Activated CD4-positive, alpha-beta T cell treated with anti-CD3 and anti-CD28 coated beads, Interleukin-2, Interleukin-4, amounts not matched to agents 100 ng/mL and 50 ng/mL, durations not matched to agents 16 hours and 8 hours (primary cell): ENCODE measurements at regions not wholly inside any gene's neighbourhood (a gene's known extent, or its start where the extent isn't known, plus 50 kb on each side); places are given as distances from the start of the nearest gene placed in this dataset.
"Not testable (repeated sequence)": the region's sequence is repeated elsewhere in the genome, so short reads cannot be mapped to it uniquely, and the experiment has no call there.

ENCODE experiments used
- DNase-seq: peaks from one replicate; pipeline ENCODE4 v3.0.0-alpha.2; 2020; ENCODE audit warnings: low spot score

DNA sequence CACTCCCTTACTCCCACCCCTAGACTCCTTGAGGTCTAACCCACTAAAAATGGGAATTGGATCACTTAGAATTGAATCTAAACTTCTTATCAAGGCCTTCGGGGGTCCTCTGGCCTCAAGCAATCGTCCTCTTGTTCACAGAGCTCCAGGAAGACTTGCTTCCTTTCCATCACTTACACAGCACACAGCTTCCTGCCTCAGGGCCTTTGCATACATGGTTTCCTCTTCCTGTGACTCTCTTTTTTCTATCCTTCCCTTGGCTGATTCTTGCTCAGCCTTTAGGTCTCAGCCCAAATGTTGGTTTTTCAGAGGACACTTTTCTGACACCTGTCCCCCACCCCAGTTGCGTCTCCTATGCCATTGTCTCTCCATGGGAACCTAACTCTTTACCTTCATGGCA is 50.0 kb upstream of the ALDH1B1 start:
- DNase-seq: no peak

DNA sequence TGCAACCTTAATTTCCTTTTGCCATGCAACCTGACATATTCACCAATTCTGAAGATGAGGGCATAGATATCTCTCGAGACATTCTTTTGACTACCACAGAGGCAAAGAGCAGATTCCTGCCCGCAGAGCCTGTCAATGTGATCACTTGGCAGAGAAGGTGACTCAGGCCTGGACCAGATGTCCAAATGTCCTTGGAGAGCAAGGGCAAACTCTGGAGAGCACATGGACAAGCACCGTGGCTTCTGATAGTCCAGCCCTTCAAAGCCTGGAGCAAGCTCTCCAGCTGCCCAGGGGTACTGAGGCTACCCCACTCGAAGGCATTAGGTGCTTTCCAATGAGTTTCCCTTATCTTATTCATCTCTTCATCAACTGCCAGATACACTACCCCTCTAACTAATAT is 50.4 kb upstream of the ALDH1B1 start:
- DNase-seq: no peak

DNA sequence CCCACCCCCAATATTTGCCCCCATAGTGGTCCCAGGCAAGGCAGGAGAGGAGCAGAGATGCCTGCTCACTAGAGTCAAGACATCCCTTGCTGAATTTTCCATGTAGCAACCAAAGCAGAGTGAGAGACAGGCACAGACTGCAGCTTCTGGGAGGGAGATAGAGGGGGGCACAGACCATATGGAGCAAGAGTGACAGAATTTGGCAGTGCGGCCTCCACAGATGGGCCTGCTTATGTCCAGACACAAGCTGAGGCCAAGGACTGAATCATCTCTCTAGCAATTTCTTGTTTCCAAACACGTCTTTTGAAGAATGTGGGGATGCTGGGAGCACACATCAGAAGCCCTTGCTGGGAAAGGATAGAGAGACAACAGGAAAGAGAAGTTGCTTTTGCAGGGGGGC is 53.0 kb upstream of the ALDH1B1 start:
- no peak for DNase-seq

DNA sequence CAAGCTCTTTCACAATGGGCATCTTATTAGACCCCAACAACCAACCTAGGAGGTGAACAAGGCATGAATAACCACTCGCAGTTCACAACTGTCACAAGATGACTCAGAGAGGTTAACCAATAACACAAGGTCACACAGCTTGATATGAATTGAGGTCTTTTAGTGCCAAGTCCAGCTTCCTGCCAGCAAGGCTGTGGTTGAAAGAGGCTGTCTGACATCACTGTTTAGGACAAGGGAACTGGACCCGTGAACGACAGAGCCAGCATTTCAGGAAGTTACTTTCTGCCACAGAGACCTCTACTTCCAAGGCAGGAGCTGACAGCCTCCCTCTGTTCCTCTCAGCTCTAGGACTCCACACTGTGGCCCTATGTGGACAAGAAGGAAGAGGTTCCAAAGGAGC is 53.4 kb upstream of the ALDH1B1 start:
- DNase-seq: peak; percentile 51

DNA sequence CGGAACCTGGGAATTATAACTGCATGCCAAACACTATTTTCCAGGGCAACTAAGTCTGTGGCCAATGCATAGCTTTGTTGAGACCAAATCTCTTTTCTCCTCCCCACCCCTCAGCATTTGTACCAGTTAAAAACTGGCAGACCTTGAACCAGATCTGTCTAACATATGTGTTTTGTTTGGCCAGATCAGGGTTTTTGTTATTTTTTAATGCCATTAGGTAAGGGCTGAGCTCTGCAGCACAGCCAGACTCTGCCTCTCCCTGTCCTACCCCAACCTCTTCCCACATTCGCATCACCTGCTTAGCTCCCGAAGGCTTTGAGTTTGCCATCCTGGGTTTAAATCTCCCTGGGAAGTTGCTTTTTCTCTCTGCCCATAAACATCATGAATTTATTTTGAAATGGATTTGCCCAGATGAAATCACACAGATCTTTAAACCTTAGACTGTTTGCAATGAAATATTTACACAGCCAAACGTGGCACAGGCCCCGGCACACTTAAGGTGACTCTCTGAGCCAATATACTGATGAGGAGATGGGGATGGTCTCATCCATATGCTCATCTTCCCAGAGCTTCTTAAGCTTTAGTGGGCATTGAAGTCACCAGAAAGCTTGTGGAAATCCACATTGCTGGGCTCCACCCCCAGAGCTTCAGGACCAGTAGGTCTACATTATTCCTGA is 54.0 kb upstream of the ALDH1B1 start:
- DNase-seq: no peak

DNA sequence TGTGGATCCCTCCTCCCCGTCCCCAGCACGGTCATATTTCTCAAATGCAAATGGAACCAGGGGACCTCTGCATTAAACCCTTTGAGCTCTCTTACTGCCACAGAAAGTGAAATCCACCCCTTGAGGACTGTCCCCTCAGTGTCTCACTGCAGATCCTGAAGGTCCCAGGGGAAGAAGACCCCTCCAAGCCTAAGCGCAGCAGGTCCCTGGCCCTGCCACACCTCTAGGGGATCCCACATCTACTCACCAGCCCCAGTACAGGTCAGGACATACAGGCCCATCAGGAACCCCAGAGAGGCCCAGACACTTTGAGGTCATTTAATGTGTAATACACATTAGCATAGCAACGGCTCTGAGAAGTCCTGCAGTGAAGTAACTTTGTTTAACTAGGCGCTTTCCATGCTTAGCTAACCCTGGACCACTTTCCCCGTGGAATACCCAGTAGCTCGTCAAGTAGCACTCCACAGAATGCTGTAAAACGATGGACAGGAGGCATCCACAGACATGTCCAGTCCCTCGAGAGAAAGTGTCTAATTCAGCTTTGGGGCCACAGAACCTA is 54.7 kb upstream of the ALDH1B1 start:
- no peak for DNase-seq

DNA sequence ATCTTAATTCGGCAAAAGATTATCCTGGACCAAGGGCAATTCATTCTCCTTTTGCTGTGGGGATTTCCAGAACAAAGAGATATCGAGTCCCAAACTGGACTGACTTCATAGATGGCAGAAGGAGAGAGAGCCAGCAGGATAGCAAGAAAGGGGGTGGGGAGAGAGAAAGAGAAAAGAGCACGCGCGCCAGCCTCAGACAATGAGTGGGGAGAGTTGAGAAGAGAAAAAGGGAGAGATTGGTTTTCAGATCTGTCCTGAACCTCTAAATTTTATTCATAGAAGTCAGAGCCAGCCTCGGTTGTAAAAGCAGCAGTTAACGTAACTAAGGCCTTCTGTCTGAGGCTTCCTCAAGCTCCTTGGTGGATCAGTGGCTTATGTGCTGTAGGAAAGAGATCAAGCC is 55.3 kb upstream of the ALDH1B1 start:
- no peak for DNase-seq

DNA sequence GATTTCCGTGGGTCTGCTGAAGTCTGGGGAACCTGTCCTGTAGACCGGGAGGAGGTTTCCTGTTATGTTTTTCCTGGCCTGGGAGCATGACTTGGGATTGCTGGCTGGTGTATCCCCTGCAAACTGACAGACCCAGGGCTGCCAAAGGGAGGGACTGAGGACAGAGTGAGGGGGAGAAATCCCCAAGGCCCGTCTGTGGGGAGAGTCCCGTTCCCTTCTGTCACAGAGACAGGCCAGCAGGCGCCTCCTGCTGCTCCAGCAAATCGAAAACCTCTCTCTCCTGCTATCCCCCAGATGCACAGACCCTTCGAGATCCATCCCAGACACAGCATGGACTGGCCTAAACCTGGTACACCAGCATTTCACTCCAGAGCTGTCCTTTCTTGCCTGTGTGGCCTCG is 56.2 kb upstream of the ALDH1B1 start:
- no peak for DNase-seq

DNA sequence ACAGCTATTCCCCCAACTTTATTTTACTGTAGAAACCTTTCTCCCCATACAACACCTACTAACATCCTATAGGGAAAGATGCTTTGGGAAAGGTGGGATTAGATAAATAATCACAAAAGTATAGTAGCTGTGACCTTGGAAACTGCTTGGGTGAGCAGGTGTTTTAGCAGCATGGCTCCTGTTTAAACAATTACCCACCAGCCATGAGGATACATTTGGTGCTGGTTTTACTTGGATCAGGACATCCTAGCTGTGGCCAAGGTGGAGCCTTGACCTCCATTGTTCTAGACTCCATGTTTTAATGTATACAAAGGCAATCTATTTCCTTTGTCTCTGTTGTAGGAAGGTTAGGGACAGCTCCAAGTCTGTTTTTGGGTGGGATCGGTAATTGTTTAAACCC is 56.8 kb upstream of the ALDH1B1 start:
- no peak for DNase-seq

DNA sequence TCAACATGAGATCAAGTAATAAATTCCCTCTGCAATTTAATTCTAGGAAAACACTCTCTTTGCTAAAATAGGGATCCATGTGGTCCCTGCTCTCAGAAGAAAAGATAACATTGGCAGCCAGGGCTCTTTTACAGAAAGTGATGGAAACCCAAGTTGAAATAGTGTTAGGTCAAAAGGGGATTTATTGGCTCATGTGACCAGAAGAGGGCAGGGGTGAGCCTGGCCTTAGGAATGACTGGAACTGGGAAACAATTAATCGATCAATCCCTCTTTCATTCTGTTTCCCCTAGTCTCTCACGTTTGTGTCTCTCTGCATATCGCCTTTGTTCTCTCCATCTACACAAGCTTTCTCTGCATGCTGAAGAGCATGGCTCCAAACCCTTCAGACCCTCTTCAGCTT is 58.3 kb upstream of the ALDH1B1 start:
- no peak for DNase-seq

DNA sequence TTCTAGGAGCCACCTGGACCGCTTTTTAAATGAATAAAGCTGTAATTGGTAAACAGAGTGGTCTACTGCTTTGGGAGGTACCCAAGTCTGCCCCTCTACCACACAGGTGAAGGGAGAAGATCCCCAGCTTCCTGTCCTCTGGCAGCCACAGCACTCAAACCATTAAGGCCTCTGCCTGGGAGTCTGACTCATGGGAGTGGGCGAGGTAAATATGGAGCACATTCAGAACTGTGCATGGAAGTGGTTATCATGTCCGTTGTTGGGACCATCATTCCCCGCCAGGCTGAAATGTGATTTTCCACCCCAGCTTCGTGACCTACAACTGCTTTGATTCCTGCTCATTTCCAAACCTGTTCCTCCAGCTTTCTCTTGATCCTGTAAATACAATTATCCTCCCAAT is 59.5 kb upstream of the ALDH1B1 start:
- no peak for DNase-seq

DNA sequence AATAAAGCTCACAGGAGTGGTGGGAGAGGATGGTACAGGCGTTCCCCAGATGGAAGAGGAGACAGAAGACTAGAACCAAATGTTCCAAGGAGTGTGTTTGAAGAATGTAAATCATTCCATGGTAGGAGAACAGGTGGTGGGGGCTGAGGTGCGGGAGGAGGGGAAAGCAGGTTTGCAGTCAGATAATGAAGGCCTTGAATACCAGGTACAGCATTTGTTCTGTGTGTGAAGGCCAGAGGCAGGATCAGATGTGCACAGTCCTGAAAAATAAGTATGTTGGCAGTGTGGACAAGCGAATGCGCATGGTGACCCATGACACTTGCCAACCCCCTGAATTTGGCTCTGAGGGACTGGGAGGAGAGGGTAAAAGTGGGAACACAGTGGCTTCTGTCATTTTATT is 59.9 kb upstream of the ALDH1B1 start:
- DNase-seq: no peak

DNA sequence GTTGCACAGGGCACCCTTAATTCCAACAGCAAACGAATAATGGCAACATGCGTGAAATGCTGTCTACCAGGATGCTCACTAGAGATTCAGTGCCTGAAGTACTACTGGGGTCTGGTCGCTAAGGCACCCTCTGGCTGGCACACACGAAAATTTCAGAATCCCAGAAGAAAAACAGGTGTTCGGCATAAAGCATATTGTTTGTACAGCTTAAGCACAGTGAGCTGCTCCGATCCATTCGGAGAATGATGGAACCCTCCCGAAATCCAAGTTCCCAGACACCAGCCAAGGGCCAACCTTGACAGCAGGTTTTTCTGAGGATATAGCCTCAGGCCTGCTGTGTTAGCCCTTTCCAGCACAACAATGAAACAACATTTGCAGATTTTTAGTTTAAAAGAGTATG is 61.4 kb upstream of the ALDH1B1 start:
- DNase-seq: no peak

DNA sequence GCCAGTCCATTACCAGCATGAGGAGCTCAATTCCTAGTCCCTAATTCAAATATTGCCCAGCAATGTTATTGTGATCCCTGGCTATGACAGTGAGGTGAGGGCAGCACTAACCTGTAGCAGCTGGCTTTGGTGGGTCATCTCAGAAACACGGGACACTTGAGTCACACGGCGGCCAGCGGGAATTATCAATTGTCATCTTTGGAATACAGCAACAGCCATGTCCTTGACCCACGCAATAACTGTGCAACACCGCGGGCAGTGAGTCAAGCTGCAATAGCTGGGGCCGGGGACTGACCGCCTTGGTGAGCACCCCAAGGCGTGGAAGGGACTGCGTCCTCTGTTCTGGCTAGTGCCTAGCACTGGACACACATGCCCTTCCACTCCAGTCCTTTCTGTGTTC is 62.5 kb upstream of the ALDH1B1 start:
- DNase-seq: no peak

DNA sequence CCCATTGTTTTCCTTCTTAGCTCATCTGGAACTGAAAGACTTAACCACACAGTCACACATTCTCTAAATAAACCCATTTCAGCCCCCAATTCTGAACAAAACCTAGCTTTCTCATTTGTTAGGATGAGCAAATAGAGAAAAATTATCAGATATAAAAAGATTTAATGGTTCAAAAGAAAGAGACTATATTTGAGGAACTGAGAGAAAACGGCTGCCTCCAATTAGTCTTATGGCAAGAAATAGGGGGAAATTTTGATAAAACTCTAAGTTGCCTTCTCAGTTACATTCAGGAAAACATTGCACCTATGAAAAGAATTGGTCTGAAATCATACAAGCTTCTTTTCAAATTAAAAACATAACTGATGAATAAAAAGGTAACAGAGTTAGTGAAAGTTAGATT is 63.7 kb upstream of the ALDH1B1 start:
- no peak for DNase-seq

DNA sequence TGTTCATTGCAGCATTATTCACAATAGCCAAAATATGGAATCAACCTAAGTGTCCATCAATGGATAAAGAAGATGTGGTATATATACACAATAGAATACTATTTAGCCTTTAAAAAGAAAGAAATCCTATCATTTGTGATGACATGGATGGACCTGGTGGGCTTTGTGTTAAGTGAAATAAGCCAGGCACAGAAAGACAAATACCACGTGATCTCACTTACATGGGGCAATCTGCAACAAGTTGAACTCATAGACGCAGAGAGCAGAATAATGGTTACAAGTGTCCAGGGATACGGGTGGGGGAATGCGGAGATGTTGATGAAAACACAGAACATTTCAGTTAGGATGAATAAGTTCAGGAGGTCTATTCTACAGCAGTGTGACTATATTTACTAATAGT is 66.4 kb upstream of the ALDH1B1 start:
- no peak for DNase-seq

DNA sequence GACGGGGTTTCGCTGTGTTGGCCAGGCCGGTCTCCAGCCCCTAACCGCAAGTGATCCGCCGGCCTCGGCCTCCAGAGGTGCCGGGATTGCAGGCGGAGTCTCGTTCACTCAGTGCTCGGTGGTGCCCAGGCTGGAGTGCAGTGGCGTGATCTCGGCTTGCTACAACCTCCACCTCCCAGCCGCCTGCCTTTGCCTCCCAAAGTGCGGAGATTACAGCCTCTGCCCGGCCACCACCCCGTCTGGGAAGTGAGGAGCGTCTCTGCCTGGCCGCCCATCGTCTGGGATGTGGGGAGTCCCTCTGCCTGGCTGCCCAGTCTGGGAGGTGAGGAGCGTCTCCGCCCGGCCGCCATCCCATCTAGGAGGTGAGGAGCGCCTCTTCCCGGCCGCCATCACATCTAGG is 68.3 kb upstream of the ALDH1B1 start:
- DNase-seq: not testable (repeated sequence)

DNA sequence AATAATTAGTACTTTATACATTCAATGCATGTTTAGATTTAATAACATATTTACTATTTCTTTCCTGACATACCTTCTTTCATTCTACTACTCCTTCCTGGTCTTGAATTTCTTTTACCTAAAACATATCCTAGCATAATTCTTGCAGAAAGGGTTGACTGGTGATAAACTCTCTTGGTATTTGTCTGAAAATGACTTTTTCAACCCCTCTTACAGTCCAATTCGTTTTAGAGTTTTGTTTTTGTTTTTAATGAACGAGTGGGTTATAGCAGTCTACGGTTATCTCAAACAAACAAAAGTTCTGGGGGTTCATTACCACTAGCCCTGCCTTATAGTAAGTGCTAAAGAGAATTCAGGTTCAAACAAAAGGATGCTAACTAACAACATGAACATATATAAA is 69.6 kb upstream of the ALDH1B1 start:
- DNase-seq: no peak

DNA sequence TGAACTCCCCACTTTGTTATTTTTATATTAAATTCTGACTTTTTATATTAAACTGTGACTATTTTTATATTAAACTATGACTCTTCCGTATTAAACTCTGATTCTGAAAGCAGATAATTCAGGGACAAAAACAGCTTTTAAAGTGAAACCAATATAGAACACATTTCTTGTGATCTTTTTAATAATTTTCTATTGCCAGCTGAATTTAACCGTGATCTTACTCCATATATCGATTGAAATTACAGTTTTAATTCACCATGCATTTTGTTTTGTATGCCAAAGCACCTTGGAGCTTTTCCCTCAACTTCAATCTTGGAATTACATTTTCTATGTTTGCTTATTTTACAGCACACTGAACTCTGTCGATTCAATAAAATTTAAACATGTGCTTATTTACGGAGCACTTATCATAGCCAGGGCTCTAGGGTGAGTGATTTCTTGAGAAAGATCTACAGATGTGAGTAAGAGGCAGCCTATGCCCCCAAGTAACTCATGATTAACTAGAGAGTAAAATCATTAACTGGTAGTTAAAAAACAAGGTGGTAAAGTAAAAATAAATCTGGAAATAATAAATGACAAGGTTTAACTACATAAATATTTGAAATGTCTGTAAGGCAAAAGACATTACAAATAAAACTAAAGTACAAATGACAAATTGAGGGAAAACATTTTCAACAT is 72.9 kb upstream of the ALDH1B1 start:
- no peak for DNase-seq

DNA sequence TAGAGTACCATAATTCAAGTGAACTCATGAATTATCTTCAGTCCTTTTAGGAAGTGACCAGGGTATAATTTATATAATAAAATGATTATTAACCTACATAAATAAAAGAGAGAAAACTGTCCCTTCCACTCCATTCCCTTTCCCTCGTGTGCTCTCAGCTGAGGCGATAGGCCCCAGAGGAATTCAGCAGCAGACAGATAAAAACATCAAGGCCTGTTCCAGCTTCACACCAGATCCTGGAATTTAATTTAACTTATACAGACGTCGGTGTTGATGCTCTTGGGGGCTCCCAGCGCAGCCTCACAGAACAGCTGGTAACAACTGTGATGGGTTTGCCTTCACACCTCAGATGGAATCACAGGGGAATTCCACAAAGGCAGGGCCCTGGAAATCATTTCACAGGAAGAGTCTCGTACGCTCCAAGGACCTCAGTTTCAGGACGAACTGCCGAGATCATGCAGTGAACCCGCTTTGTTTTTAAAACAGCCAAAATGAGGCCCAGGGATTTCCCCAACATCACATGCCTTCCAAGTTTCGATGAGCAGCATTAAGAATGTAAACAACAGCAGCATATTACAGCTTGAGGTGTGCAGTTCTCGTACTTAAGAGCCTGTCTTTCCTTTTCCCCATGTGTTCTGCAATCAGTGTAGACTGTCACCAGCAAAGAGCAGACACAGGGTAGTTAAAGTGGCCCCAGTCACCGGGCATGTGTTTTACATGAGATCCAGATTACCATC is 73.6 kb upstream of the ALDH1B1 start:
- peak; percentile 24 for DNase-seq

DNA sequence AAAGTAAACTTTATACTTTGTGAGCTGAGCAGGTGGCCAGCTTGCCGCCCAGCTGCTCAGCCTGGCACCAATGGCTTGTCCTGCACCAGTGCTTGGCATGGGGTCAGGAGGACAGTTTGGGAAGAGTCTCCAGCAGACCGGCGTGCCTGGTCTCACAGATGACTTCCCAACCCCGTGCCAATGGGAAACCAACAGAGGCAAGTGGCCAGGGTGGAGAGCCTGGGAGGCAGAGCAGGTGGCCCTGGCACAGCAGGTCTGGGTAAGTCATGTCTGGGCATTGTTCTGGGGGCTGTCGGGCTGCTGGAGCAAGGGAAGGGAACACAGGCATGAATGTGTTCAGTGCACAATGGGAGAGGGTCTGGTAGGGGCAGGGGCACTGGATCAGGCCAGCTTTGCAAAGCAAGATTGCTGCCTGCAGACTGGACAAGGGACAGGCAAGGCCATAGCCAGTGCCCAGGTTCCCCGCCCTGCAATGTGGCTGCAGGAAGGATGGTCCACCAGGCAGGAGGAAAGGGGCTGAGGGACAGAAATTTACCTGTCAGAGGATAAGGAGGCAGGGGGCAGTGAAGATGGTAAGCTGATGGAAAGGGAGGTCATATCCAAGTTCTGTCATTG is 76.2 kb upstream of the ALDH1B1 start:
- DNase-seq: no peak

DNA sequence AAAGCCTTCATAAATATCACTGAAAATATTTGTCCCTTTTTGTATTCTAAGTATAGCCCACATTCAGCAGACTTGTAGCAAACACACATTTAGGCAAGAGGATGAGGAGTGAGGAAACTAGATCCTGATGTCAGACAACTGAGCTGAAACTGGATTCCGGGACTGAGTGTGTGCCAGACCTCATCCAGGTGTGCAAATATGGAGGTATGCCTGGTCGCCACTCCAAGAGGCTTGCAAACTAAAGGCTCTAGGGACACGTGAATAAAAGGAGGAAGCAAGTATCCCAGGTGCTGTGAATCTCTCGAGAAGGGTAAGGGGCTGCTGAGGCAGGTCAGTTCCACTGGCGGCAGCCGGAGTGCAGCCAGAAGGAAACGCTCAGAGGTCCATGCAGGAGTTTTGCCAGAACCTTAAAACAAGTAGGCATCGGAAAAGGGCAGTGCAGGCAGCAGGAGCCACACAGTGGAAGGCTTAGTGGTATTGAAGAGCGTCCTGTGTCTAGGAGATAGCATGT is 77.4 kb upstream of the ALDH1B1 start:
- DNase-seq: no peak

DNA sequence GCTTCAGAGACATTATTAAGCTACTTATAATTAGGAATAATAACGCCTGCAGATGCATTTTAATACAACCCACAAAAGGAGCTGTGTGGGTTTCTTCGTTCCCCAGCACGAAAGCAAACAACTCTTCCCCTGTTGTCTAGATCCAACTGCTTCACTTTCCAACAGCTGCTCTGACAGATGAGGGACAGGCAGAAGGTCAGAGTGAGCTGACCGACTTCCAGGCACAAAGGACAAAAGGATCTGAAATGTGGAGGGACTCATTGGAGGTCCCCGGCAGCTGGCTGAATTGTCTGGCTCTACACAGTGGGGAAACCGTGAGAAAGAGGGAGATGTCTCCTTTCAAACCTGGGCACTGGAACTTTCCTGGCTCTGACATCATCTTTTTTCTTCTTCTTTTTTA is 79.1 kb upstream of the ALDH1B1 start:
- DNase-seq: no peak
